ENCODE measurements at regions not wholly inside any gene's neighbourhood (a gene's known extent, or its start where the extent isn't known, plus 50 kb on each side); places are given as distances from the start of the nearest gene placed in this dataset.

DNA sequence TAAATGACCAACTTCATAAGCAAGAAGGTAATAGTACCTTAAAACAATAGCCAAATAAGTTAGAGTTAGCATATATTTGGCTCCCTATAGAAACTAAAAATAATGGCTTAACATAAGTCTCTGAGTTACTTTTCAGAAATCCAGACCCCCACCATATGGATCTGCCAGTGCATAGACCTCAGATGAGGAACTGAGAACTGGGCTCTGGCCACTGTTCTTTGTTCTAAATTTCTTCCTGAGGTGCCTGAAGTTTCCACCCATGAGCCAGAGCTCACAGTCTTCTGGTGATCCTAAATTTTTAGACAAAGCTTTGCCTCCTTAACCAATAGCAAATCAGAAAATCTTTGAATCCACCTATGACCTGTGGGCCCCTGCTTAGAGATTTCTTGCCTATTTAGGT is 250.9 kb downstream of the YTHDC2 start:
- TF ChIP-seq, protein P1, sequence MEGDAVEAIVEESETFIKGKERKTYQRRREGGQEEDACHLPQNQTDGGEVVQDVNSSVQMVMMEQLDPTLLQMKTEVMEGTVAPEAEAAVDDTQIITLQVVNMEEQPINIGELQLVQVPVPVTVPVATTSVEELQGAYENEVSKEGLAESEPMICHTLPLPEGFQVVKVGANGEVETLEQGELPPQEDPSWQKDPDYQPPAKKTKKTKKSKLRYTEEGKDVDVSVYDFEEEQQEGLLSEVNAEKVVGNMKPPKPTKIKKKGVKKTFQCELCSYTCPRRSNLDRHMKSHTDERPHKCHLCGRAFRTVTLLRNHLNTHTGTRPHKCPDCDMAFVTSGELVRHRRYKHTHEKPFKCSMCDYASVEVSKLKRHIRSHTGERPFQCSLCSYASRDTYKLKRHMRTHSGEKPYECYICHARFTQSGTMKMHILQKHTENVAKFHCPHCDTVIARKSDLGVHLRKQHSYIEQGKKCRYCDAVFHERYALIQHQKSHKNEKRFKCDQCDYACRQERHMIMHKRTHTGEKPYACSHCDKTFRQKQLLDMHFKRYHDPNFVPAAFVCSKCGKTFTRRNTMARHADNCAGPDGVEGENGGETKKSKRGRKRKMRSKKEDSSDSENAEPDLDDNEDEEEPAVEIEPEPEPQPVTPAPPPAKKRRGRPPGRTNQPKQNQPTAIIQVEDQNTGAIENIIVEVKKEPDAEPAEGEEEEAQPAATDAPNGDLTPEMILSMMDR (conservative IDR thresholded peaks at IDR 0.05; ENCODE audit: low read depth in 2 of 2): no peak
- TF ChIP-seq POLR2AphosphoS5 (IDR thresholded peaks at IDR 0.05; ENCODE audit: low read depth) (no peak), CREB1 (CRISPR knock-in tag; IDR thresholded peaks at IDR 0.05; ENCODE audit: low read depth) (no peak), EZH2phosphoT487 (IDR thresholded peaks at IDR 0.05; ENCODE audit: unreplicated experiment) (no peak), EZH2 (IDR thresholded peaks at IDR 0.05; ENCODE audit: low read depth, unreplicated experiment) (no peak), ZNF114 (CRISPR knock-in tag; IDR thresholded peaks at IDR 0.05) (no peak), NANOG (IDR thresholded peaks at IDR 0.05; ENCODE audit: borderline replicate concordance) (no peak), JUNB (IDR thresholded peaks at IDR 0.05; ENCODE audit: unreplicated experiment) (no peak), ZNF331 (CRISPR knock-in tag; IDR thresholded peaks at IDR 0.05; ENCODE audit: low read depth) (no peak), STAT1 (IDR thresholded peaks at IDR 0.05; ENCODE audit: unreplicated experiment) (no peak)
- TF ChIP-seq, protein P2, sequence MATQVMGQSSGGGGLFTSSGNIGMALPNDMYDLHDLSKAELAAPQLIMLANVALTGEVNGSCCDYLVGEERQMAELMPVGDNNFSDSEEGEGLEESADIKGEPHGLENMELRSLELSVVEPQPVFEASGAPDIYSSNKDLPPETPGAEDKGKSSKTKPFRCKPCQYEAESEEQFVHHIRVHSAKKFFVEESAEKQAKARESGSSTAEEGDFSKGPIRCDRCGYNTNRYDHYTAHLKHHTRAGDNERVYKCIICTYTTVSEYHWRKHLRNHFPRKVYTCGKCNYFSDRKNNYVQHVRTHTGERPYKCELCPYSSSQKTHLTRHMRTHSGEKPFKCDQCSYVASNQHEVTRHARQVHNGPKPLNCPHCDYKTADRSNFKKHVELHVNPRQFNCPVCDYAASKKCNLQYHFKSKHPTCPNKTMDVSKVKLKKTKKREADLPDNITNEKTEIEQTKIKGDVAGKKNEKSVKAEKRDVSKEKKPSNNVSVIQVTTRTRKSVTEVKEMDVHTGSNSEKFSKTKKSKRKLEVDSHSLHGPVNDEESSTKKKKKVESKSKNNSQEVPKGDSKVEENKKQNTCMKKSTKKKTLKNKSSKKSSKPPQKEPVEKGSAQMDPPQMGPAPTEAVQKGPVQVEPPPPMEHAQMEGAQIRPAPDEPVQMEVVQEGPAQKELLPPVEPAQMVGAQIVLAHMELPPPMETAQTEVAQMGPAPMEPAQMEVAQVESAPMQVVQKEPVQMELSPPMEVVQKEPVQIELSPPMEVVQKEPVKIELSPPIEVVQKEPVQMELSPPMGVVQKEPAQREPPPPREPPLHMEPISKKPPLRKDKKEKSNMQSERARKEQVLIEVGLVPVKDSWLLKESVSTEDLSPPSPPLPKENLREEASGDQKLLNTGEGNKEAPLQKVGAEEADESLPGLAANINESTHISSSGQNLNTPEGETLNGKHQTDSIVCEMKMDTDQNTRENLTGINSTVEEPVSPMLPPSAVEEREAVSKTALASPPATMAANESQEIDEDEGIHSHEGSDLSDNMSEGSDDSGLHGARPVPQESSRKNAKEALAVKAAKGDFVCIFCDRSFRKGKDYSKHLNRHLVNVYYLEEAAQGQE (IDR thresholded peaks at IDR 0.05; ENCODE audit: unreplicated experiment): no peak
- TF ChIP-seq, protein P3, sequence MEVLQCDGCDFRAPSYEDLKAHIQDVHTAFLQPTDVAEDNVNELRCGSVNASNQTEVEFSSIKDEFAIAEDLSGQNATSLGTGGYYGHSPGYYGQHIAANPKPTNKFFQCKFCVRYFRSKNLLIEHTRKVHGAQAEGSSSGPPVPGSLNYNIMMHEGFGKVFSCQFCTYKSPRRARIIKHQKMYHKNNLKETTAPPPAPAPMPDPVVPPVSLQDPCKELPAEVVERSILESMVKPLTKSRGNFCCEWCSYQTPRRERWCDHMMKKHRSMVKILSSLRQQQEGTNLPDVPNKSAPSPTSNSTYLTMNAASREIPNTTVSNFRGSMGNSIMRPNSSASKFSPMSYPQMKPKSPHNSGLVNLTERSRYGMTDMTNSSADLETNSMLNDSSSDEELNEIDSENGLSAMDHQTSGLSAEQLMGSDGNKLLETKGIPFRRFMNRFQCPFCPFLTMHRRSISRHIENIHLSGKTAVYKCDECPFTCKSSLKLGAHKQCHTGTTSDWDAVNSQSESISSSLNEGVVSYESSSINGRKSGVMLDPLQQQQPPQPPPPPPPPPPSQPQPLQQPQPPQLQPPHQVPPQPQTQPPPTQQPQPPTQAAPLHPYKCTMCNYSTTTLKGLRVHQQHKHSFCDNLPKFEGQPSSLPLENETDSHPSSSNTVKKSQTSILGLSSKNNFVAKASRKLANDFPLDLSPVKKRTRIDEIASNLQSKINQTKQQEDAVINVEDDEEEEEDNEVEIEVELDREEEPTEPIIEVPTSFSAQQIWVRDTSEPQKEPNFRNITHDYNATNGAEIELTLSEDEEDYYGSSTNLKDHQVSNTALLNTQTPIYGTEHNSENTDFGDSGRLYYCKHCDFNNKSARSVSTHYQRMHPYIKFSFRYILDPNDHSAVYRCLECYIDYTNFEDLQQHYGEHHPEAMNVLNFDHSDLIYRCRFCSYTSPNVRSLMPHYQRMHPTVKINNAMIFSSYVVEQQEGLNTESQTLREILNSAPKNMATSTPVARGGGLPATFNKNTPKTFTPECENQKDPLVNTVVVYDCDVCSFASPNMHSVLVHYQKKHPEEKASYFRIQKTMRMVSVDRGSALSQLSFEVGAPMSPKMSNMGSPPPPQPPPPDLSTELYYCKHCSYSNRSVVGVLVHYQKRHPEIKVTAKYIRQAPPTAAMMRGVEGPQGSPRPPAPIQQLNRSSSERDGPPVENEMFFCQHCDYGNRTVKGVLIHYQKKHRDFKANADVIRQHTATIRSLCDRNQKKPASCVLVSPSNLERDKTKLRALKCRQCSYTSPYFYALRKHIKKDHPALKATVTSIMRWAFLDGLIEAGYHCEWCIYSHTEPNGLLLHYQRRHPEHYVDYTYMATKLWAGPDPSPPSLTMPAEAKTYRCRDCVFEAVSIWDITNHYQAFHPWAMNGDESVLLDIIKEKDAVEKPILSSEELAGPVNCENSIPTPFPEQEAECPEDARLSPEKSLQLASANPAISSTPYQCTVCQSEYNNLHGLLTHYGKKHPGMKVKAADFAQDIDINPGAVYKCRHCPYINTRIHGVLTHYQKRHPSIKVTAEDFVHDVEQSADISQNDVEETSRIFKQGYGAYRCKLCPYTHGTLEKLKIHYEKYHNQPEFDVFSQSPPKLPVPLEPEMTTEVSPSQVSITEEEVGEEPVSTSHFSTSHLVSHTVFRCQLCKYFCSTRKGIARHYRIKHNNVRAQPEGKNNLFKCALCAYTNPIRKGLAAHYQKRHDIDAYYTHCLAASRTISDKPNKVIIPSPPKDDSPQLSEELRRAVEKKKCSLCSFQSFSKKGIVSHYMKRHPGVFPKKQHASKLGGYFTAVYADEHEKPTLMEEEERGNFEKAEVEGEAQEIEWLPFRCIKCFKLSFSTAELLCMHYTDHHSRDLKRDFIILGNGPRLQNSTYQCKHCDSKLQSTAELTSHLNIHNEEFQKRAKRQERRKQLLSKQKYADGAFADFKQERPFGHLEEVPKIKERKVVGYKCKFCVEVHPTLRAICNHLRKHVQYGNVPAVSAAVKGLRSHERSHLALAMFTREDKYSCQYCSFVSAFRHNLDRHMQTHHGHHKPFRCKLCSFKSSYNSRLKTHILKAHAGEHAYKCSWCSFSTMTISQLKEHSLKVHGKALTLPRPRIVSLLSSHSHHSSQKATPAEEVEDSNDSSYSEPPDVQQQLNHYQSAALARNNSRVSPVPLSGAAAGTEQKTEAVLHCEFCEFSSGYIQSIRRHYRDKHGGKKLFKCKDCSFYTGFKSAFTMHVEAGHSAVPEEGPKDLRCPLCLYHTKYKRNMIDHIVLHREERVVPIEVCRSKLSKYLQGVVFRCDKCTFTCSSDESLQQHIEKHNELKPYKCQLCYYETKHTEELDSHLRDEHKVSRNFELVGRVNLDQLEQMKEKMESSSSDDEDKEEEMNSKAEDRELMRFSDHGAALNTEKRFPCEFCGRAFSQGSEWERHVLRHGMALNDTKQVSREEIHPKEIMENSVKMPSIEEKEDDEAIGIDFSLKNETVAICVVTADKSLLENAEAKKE (CRISPR knock-in tag; IDR thresholded peaks at IDR 0.05): no peak
- TF ChIP-seq, protein P4, sequence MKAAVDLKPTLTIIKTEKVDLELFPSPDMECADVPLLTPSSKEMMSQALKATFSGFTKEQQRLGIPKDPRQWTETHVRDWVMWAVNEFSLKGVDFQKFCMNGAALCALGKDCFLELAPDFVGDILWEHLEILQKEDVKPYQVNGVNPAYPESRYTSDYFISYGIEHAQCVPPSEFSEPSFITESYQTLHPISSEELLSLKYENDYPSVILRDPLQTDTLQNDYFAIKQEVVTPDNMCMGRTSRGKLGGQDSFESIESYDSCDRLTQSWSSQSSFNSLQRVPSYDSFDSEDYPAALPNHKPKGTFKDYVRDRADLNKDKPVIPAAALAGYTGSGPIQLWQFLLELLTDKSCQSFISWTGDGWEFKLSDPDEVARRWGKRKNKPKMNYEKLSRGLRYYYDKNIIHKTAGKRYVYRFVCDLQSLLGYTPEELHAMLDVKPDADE (IDR thresholded peaks at IDR 0.05): no peak
